GM23338 (cell line): ENCODE measurements at regions not wholly inside any gene's neighbourhood (a gene's known extent, or its start where the extent isn't known, plus 50 kb on each side); places are given as distances from the start of the nearest gene placed in this dataset.

ENCODE experiments used
- ATAC-seq: fragments of 200-7000 bp; cut with Tn5 transposase; 3 replicates; pipeline ENCODE4 v1.9.1; 2020
- DNase-seq: peaks from one replicate; pipeline ENCODE4 v3.0.0-alpha.2; 2015; ENCODE audit warnings: low spot score
- H2AFZ ChIP-seq: fragments of 200-600 bp; sonication (generic); 2 replicates; pipeline ENCODE4 v1.8.0; 2016; ENCODE audit warnings: antibody characterized with exemption, mild to moderate bottlenecking, moderate library complexity
- H3F3A ChIP-seq: fragments of 200-600 bp; sonication (generic); replicated peaks from 2 replicates; pipeline ENCODE4 v1.8.0; 2017; ENCODE audit warnings: antibody characterized with exemption, mixed run types, low read depth
- H3K27ac ChIP-seq: fragments of 200-600 bp; sonication (generic); 2 replicates; pipeline ENCODE4 v1.6.1; 2016; ENCODE audit warnings: low read depth
- H3K27me3 ChIP-seq: fragments of 200-600 bp; sonication (generic); 2 replicates; pipeline ENCODE4 v1.8.0; 2016; ENCODE audit warnings: mild to moderate bottlenecking, mixed run types, moderate library complexity; ENCODE audit not compliant: insufficient read depth
- H3K36me3 ChIP-seq: fragments of 200-600 bp; sonication (generic); 2 replicates; pipeline ENCODE4 v1.8.0; 2016; ENCODE audit warnings: mild to moderate bottlenecking; ENCODE audit not compliant: insufficient read depth
- H3K4me1 ChIP-seq: fragments of 200-600 bp; sonication (generic); 2 replicates; pipeline ENCODE4 v1.8.0; 2016; ENCODE audit warnings: mild to moderate bottlenecking, moderate library complexity; ENCODE audit not compliant: insufficient read depth
- H3K4me2 ChIP-seq: fragments of 200-600 bp; sonication (generic); 2 replicates; pipeline ENCODE4 v1.7.1; 2017; ENCODE audit warnings: mixed run types
- H3K4me3 ChIP-seq: fragments of 200-600 bp; sonication (generic); 2 replicates; pipeline ENCODE4 v1.6.1; 2016; ENCODE audit warnings: mixed run types
- H3K79me2 ChIP-seq: fragments of 200-600 bp; sonication (generic); replicated peaks from 2 replicates; pipeline ENCODE4 v1.8.0; 2017; ENCODE audit warnings: mild to moderate bottlenecking; ENCODE audit not compliant: insufficient read depth
- H3K9me2 ChIP-seq: fragments of 200-600 bp; sonication (generic); 2 replicates; pipeline ENCODE4 v1.8.0; 2017; ENCODE audit not compliant: insufficient read depth
- H4K20me1 ChIP-seq: fragments of 200-600 bp; sonication (generic); replicated peaks from 2 replicates; pipeline ENCODE4 v1.8.0; 2017; ENCODE audit warnings: mild to moderate bottlenecking; ENCODE audit not compliant: insufficient read depth
- H3K27ac Mint-ChIP-seq: 2 replicates; pipeline ENCODE4 v1.8.0; 2020; ENCODE audit warnings: inconsistent platforms, mild to moderate bottlenecking, moderate library complexity, mixed read lengths
- H3K27me3 Mint-ChIP-seq: 3 replicates; pipeline ENCODE4 v1.8.0; 2022; ENCODE audit warnings: low read depth, mild to moderate bottlenecking, moderate library complexity, mixed read lengths, inconsistent platforms; ENCODE audit not compliant: insufficient read depth, poor library complexity
- H3K36me3 Mint-ChIP-seq: 3 replicates; pipeline ENCODE4 v1.8.0; 2021; ENCODE audit warnings: low read depth, mild to moderate bottlenecking, inconsistent platforms, moderate library complexity, mixed read lengths
- H3K4me1 Mint-ChIP-seq: 3 replicates; pipeline ENCODE4 v1.8.0; 2020; ENCODE audit warnings: mild to moderate bottlenecking, inconsistent platforms, mixed read lengths
- H3K4me3 Mint-ChIP-seq: 3 replicates; pipeline ENCODE4 v1.8.0; 2021; ENCODE audit warnings: moderate library complexity, mild to moderate bottlenecking, inconsistent platforms, mixed read lengths
- H3K9me3 Mint-ChIP-seq: 3 replicates; pipeline ENCODE4 v1.8.0; 2020; ENCODE audit warnings: moderate library complexity, mild to moderate bottlenecking, inconsistent platforms, mixed read lengths
- CREB1 ChIP-seq: fragments of 250-450 bp; sonication (Bioruptor Pico); IDR thresholded peaks from 2 replicates; pipeline ENCODE4 v1.5.0; 2020; ENCODE audit warnings: low read depth, mild to moderate bottlenecking, moderate library complexity
- CTCF ChIP-seq, 2 experiments: fragments of 200-600 bp in 1 of 2; sonication (generic) in 1 of 2; conservative IDR thresholded peaks; 2 replicates each; pipeline versions ENCODE4 v1.5.1 to v1.6.1; 2016 to 2017; ENCODE audit warnings: antibody characterized with exemption in 2 of 2, low read depth in 2 of 2, mild to moderate bottlenecking in 2 of 2, moderate library complexity in 1 of 2
- ETS1 ChIP-seq: IDR thresholded peaks from 2 replicates; pipeline ENCODE4 v1.6.1; 2016; ENCODE audit warnings: antibody characterized with exemption
- EZH2 ChIP-seq: fragments of 200-600 bp; sonication (generic); IDR thresholded peaks from one replicate; pipeline ENCODE4 v1.8.0; 2017; ENCODE audit warnings: antibody characterized with exemption, mild to moderate bottlenecking, low read depth; ENCODE audit not compliant: unreplicated experiment
- JUNB ChIP-seq: IDR thresholded peaks from one replicate; pipeline ENCODE4 v1.6.1; 2016; ENCODE audit warnings: antibody characterized with exemption; ENCODE audit not compliant: unreplicated experiment
- NANOG ChIP-seq: IDR thresholded peaks from 2 replicates; pipeline ENCODE4 v1.6.1; 2016; ENCODE audit warnings: antibody characterized with exemption, borderline replicate concordance
- POLR2AphosphoS5 ChIP-seq: IDR thresholded peaks from 2 replicates; pipeline ENCODE4 v1.6.1; 2016; ENCODE audit warnings: antibody characterized with exemption, low read depth
- REST ChIP-seq: IDR thresholded peaks from one replicate; pipeline ENCODE4 v1.6.1; 2018; ENCODE audit warnings: antibody characterized with exemption; ENCODE audit not compliant: unreplicated experiment
- STAT1 ChIP-seq: IDR thresholded peaks from one replicate; pipeline ENCODE4 v1.6.1; 2016; ENCODE audit warnings: antibody characterized with exemption; ENCODE audit not compliant: unreplicated experiment
- ZNF462 ChIP-seq: fragments of 250-450 bp; sonication (Bioruptor Pico); IDR thresholded peaks from 2 replicates; pipeline ENCODE4 v1.5.0; 2020; ENCODE audit warnings: mild to moderate bottlenecking, moderate library complexity

- TF ChIP-seq ZNF462 (CRISPR knock-in tag) (no peak), CREB1 (CRISPR knock-in tag) (no peak), EZH2 (no peak), CTCF (conservative IDR thresholded peaks at IDR 0.05; ENCODE audit: low read depth in 2 of 2) (no peak)
Measured at GRCh38 chr11:79570104-79570503, 129.3 kb upstream of the TENM4 start (continued).

GRCh38 chr11:79564288-79564925 is 123.6 kb upstream of the TENM4 start:
- Histone ChIP-seq H3K27ac (no peak overlapping the region), H3K36me3 (no peaks in the 10 kb centered on the region), H3K79me2 (no peaks in the 10 kb centered on the region), H3K9me2 (no peaks in the 10 kb centered on the region), H3K4me2 (no peak overlapping the region), H3K27me3 (no peaks in the 10 kb centered on the region), H3F3A (no peaks in the 10 kb centered on the region), H3K4me1 (no peaks in the 10 kb centered on the region), H4K20me1 (no peaks in the 10 kb centered on the region), H3K4me3 (no peak overlapping the region), H2AFZ (no peak overlapping the region)
- H3K4me1 Mint-ChIP-seq: no peaks in the 10 kb centered on the region
- no peak overlapping the region for H3K4me3 Mint-ChIP-seq
- ATAC-seq (no peak), DNase-seq (no peak)
- no peak overlapping the region for H3K27ac Mint-ChIP-seq
- no peaks in the 10 kb centered on the region for H3K36me3 Mint-ChIP-seq
- no peaks in the 10 kb centered on the region for H3K9me3 Mint-ChIP-seq
- H3K27me3 Mint-ChIP-seq: peaks cover 2% of the 10 kb centered on the region
- TF ChIP-seq ETS1 (no peak), CTCF (conservative IDR thresholded peaks at IDR 0.05; ENCODE audit: low read depth in 2 of 2) (no peak), JUNB (no peak), REST (no peak), CREB1 (CRISPR knock-in tag) (no peak), STAT1 (no peak), POLR2AphosphoS5 (no peak), NANOG (no peak)
